ENCODE measurements at regions not wholly inside any gene's neighbourhood (a gene's known extent, or its start where the extent isn't known, plus 50 kb on each side); places are given as distances from the start of the nearest gene placed in this dataset.

GRCh38 chr6:153662982-153663381, 376.1 kb upstream of the OPRM1 start:
- Histone ChIP-seq H3K4me1 (ENCODE audit: control insufficient read depth, insufficient read depth, low read length) (no peaks in the 10 kb centered on the region; the same call in 1 of the 2 replicates), H3K27me3 (ENCODE audit: control insufficient read depth, insufficient read depth, low read length) (no peaks in the 10 kb centered on the region), H3K27ac (ENCODE audit: low read depth, low read length) (no peak overlapping the region), H3K9me3 (ENCODE audit: control insufficient read depth, insufficient read depth, low read depth, low read length) (no peaks in the 10 kb centered on the region), H3K9ac (ENCODE audit: low read length) (no peak overlapping the region), H3K4me3 (ENCODE audit: low read depth, low read length) (no peak overlapping the region), H3K36me3 (ENCODE audit: control insufficient read depth, insufficient read depth, low read length) (no peaks in the 10 kb centered on the region)

- Histone ChIP-seq H3K27me3 (ENCODE audit: control insufficient read depth, insufficient read depth, low read length) (no peaks in the 10 kb centered on the region), H3K36me3 (ENCODE audit: control insufficient read depth, insufficient read depth, low read length) (no peaks in the 10 kb centered on the region)
These were observed 393.7 kb upstream of the OPRM1 start for GRCh38 chr6:153645326-153645725.

GRCh38 chr6:153644000-153644399, 395.0 kb upstream of the OPRM1 start:
- Histone ChIP-seq H3K27ac (ENCODE audit: low read depth, low read length) (no peak overlapping the region), H3K27me3 (ENCODE audit: control insufficient read depth, insufficient read depth, low read length) (no peaks in the 10 kb centered on the region), H3K4me3 (ENCODE audit: low read depth, low read length) (no peak overlapping the region), H3K9ac (ENCODE audit: low read length) (no peak overlapping the region), H3K36me3 (ENCODE audit: control insufficient read depth, insufficient read depth, low read length) (no peaks in the 10 kb centered on the region), H3K9me3 (ENCODE audit: control insufficient read depth, insufficient read depth, low read depth, low read length) (no peaks in the 10 kb centered on the region), H3K4me1 (ENCODE audit: control insufficient read depth, insufficient read depth, low read length) (no peaks in the 10 kb centered on the region)

More at GRCh38 chr6:153645326-153645725, 393.7 kb upstream of the OPRM1 start:
- no peak overlapping the region for H3K27ac ChIP-seq (ENCODE audit: low read depth, low read length)
- H3K4me3 ChIP-seq (ENCODE audit: low read depth, low read length): no peak overlapping the region
- H3K9me3 ChIP-seq (ENCODE audit: control insufficient read depth, insufficient read depth, low read depth, low read length): no peaks in the 10 kb centered on the region
- no peaks in the 10 kb centered on the region for H3K4me1 ChIP-seq (ENCODE audit: control insufficient read depth, insufficient read depth, low read length)
- H3K9ac ChIP-seq (ENCODE audit: low read length): no peak overlapping the region

GRCh38 chr6:153634416-153634815, 404.6 kb upstream of the OPRM1 start:
- no peaks in the 10 kb centered on the region for H3K27me3 ChIP-seq (ENCODE audit: control insufficient read depth, insufficient read depth, low read length)
- no peaks in the 10 kb centered on the region for H3K9me3 ChIP-seq (ENCODE audit: control insufficient read depth, insufficient read depth, low read depth, low read length)
- H3K27ac ChIP-seq (ENCODE audit: low read depth, low read length): no peak overlapping the region
- no peak overlapping the region for H3K4me3 ChIP-seq (ENCODE audit: low read depth, low read length)
- H3K36me3 ChIP-seq (ENCODE audit: control insufficient read depth, insufficient read depth, low read length): no peaks in the 10 kb centered on the region
- no peaks in the 10 kb centered on the region for H3K4me1 ChIP-seq (ENCODE audit: control insufficient read depth, insufficient read depth, low read length)
- H3K9ac ChIP-seq (ENCODE audit: low read length): no peak overlapping the region

GRCh38 chr6:153625089-153625488, 414.0 kb upstream of the OPRM1 start:
- Histone ChIP-seq H3K9ac (ENCODE audit: low read length) (no peak overlapping the region), H3K27me3 (ENCODE audit: control insufficient read depth, insufficient read depth, low read length) (no peaks in the 10 kb centered on the region), H3K27ac (ENCODE audit: low read depth, low read length) (no peak overlapping the region), H3K4me1 (ENCODE audit: control insufficient read depth, insufficient read depth, low read length) (peaks cover 8% of the 10 kb centered on the region; the same call in 1 of the 2 replicates), H3K9me3 (ENCODE audit: control insufficient read depth, insufficient read depth, low read depth, low read length) (no peaks in the 10 kb centered on the region), H3K4me3 (ENCODE audit: low read depth, low read length) (no peak overlapping the region), H3K36me3 (ENCODE audit: control insufficient read depth, insufficient read depth, low read length) (no peaks in the 10 kb centered on the region)

- no peaks in the 10 kb centered on the region for H3K27me3 ChIP-seq (ENCODE audit: control insufficient read depth, insufficient read depth, low read length)
- no peaks in the 10 kb centered on the region for H3K36me3 ChIP-seq (ENCODE audit: control insufficient read depth, insufficient read depth, low read length)
- H3K9ac ChIP-seq (ENCODE audit: low read length): no peak overlapping the region
- H3K27ac ChIP-seq (ENCODE audit: low read depth, low read length): no peak overlapping the region
- no peak overlapping the region for H3K4me3 ChIP-seq (ENCODE audit: low read depth, low read length)
- no peaks in the 10 kb centered on the region for H3K9me3 ChIP-seq (ENCODE audit: control insufficient read depth, insufficient read depth, low read depth, low read length)
- H3K4me1 ChIP-seq (ENCODE audit: control insufficient read depth, insufficient read depth, low read length): peaks cover 8% of the 10 kb centered on the region; the same call in 1 of the 2 replicates
These were observed 414.5 kb upstream of the OPRM1 start for GRCh38 chr6:153624528-153624927.

- Histone ChIP-seq H3K36me3 (ENCODE audit: control insufficient read depth, insufficient read depth, low read length) (no peaks in the 10 kb centered on the region), H3K27me3 (ENCODE audit: control insufficient read depth, insufficient read depth, low read length) (no peaks in the 10 kb centered on the region), H3K4me1 (ENCODE audit: control insufficient read depth, insufficient read depth, low read length) (peaks cover 8% of the 10 kb centered on the region; the same call in 1 of the 2 replicates), H3K9me3 (ENCODE audit: control insufficient read depth, insufficient read depth, low read depth, low read length) (no peaks in the 10 kb centered on the region), H3K27ac (ENCODE audit: low read depth, low read length) (no peak overlapping the region), H3K4me3 (ENCODE audit: low read depth, low read length) (no peak overlapping the region), H3K9ac (ENCODE audit: low read length) (no peak overlapping the region)
These were observed 415.5 kb upstream of the OPRM1 start for GRCh38 chr6:153623496-153623895.

GRCh38 chr6:153621491-153621890, 417.5 kb upstream of the OPRM1 start:
- H3K27ac ChIP-seq (ENCODE audit: low read depth, low read length): no peak overlapping the region
- no peaks in the 10 kb centered on the region for H3K9me3 ChIP-seq (ENCODE audit: control insufficient read depth, insufficient read depth, low read depth, low read length)
- H3K36me3 ChIP-seq (ENCODE audit: control insufficient read depth, insufficient read depth, low read length): no peaks in the 10 kb centered on the region
- no peak overlapping the region for H3K9ac ChIP-seq (ENCODE audit: low read length)
- H3K4me1 ChIP-seq (ENCODE audit: control insufficient read depth, insufficient read depth, low read length): peaks cover 15% of the 10 kb centered on the region
- no peaks in the 10 kb centered on the region for H3K27me3 ChIP-seq (ENCODE audit: control insufficient read depth, insufficient read depth, low read length)
- no peak overlapping the region for H3K4me3 ChIP-seq (ENCODE audit: low read depth, low read length)

GRCh38 chr6:153621070-153621469, 418.0 kb upstream of the OPRM1 start:
- no peaks in the 10 kb centered on the region for H3K9me3 ChIP-seq (ENCODE audit: control insufficient read depth, insufficient read depth, low read depth, low read length)

GRCh38 chr6:153618371-153619322, 420.4 kb upstream of the OPRM1 start:
- H3K36me3 ChIP-seq (ENCODE audit: control insufficient read depth, insufficient read depth, low read length): no peaks in the 10 kb centered on the region
- no peaks in the 10 kb centered on the region for H3K9me3 ChIP-seq (ENCODE audit: control insufficient read depth, insufficient read depth, low read depth, low read length)
- H3K4me3 ChIP-seq (ENCODE audit: low read depth, low read length): no peak overlapping the region
- H3K9ac ChIP-seq (ENCODE audit: low read length): no peak overlapping the region
- H3K27me3 ChIP-seq (ENCODE audit: control insufficient read depth, insufficient read depth, low read length): no peaks in the 10 kb centered on the region
- H3K27ac ChIP-seq (ENCODE audit: low read depth, low read length): no peak overlapping the region
- H3K4me1 ChIP-seq (ENCODE audit: control insufficient read depth, insufficient read depth, low read length): peaks cover 7% of the 10 kb centered on the region; the same call in 1 of the 2 replicates

More at GRCh38 chr6:153621070-153621469, 418.0 kb upstream of the OPRM1 start:
- no peaks in the 10 kb centered on the region for H3K27me3 ChIP-seq (ENCODE audit: control insufficient read depth, insufficient read depth, low read length)
- no peaks in the 10 kb centered on the region for H3K36me3 ChIP-seq (ENCODE audit: control insufficient read depth, insufficient read depth, low read length)
- H3K4me3 ChIP-seq (ENCODE audit: low read depth, low read length): no peak overlapping the region
- H3K27ac ChIP-seq (ENCODE audit: low read depth, low read length): no peak overlapping the region
- no peak overlapping the region for H3K9ac ChIP-seq (ENCODE audit: low read length)
- peaks cover 15% of the 10 kb centered on the region for H3K4me1 ChIP-seq (ENCODE audit: control insufficient read depth, insufficient read depth, low read length)

GRCh38 chr6:153616506-153616905, 422.5 kb upstream of the OPRM1 start:
- Histone ChIP-seq H3K27ac (ENCODE audit: low read depth, low read length) (no peak overlapping the region), H3K27me3 (ENCODE audit: control insufficient read depth, insufficient read depth, low read length) (no peaks in the 10 kb centered on the region), H3K9me3 (ENCODE audit: control insufficient read depth, insufficient read depth, low read depth, low read length) (no peaks in the 10 kb centered on the region)

More at GRCh38 chr6:153616506-153616905, 422.5 kb upstream of the OPRM1 start:
- Histone ChIP-seq H3K4me3 (ENCODE audit: low read depth, low read length) (no peak overlapping the region), H3K4me1 (ENCODE audit: control insufficient read depth, insufficient read depth, low read length) (peaks cover 7% of the 10 kb centered on the region; the same call in 1 of the 2 replicates), H3K9ac (ENCODE audit: low read length) (no peak overlapping the region), H3K36me3 (ENCODE audit: control insufficient read depth, insufficient read depth, low read length) (no peaks in the 10 kb centered on the region)

All from HUES6 (cell line).